Transverse colon (tissue), 4 donors: ENCODE measurements at regions not wholly inside any gene's neighbourhood (a gene's known extent, or its start where the extent isn't known, plus 50 kb on each side); places are given as distances from the start of the nearest gene placed in this dataset.
"Not testable (repeated sequence)": the region's sequence is repeated elsewhere in the genome, so short reads cannot be mapped to it uniquely, and the experiment has no call there.

Experiments used
- DNase-seq: peaks from one replicate; pipeline ENCODE4 v3.0.0-alpha.2; 2019
- H3K27ac ChIP-seq, 4 donors: fragments of 200-600 bp; sonication (generic); 2 replicates each; pipeline ENCODE4 v1.5.1; 2016 to 2018; ENCODE audit warnings: inconsistent platforms in 4 of 4
- H3K27me3 ChIP-seq: fragments of 200-600 bp; sonication (generic); 2 replicates; pipeline ENCODE4 v1.5.1; 2017; ENCODE audit warnings: inconsistent platforms
- H3K36me3 ChIP-seq, 4 donors: fragments of 200-600 bp; sonication (generic); 2 replicates each; pipeline ENCODE4 v1.5.1; 2017 to 2019; ENCODE audit warnings: inconsistent platforms in 4 of 4
- H3K4me1 ChIP-seq, 4 donors: fragments of 200-600 bp; sonication (generic); 2 replicates each; pipeline ENCODE4 v1.5.1; 2017 to 2020; ENCODE audit warnings: inconsistent platforms in 4 of 4
- H3K4me3 ChIP-seq, 4 donors: fragments of 200-600 bp; sonication (generic); 1 replicate in 1 of 4; 2 replicates in 3 of 4; pipeline versions ENCODE4 v1.5.1 to v1.6.1; 2017 to 2019; ENCODE audit warnings: inconsistent platforms in 4 of 4
- H3K9me3 ChIP-seq, 2 donors: fragments of 200-600 bp; sonication (generic); 2 replicates each; pipeline ENCODE4 v1.5.1; 2017 to 2019; ENCODE audit warnings: inconsistent platforms in 2 of 2
- EP300 ChIP-seq: sonication (generic); formaldehyde crosslinking; IDR thresholded peaks from one replicate; pipeline ENCODE4 v1.6.1; 2017; ENCODE audit warnings: antibody characterized with exemption, low read depth
- POLR2A ChIP-seq: fragments of 450-650 bp; IDR thresholded peaks from one replicate; pipeline ENCODE4 v1.6.1; 2016; ENCODE audit warnings: antibody characterized with exemption, mild to moderate bottlenecking, moderate library complexity
- POLR2AphosphoS5 ChIP-seq, 3 donors: sonication (generic); formaldehyde crosslinking; IDR thresholded peaks; one replicate each; pipeline ENCODE4 v1.6.1; 2016; ENCODE audit warnings: antibody characterized with exemption in 3 of 3
- WGBS, 2 donors: methylation state at CpG; one replicate each; pipeline ENCODE4 v1.1.5; 2018; ENCODE audit warnings: low coverage in 1 of 2; 5-methylcytosine and 5-hydroxymethylcytosine counted together
- in situ Hi-C, 4 donors: fragments of 200-750 bp; cut with MboI; loops; one replicate each; pipeline versions ENCODE4 v1.15.0 to v1.15.1; 2017; ENCODE audit warnings: low sequenced_read_pairs in 3 of 4, low pct_ligation_motif_present in 1 of 4, low pct_unique_long_range_greater_than_20kb in 1 of 4
- intact Hi-C: fragments of 100-400 bp; cut with DNase I; formaldehyde crosslinking; loops from one replicate; pipeline ENCODE4 v1.15.1; 2023; ENCODE audit warnings: low total_unique reads
- TF ChIP-seq, protein P1 (sequence below), 5 experiments: fragments of 200-600 bp in 3 of 5; fragments of 450-650 bp in 2 of 5; sonication (generic) in 3 of 5; IDR thresholded peaks; 1 replicate in 2 of 5; 2 replicates in 3 of 5; pipeline ENCODE4 v1.5.1; 2016 to 2017; ENCODE audit warnings: antibody characterized with exemption in 5 of 5, inconsistent platforms in 3 of 5, mild to moderate bottlenecking in 2 of 5, moderate library complexity in 1 of 5

DNA sequence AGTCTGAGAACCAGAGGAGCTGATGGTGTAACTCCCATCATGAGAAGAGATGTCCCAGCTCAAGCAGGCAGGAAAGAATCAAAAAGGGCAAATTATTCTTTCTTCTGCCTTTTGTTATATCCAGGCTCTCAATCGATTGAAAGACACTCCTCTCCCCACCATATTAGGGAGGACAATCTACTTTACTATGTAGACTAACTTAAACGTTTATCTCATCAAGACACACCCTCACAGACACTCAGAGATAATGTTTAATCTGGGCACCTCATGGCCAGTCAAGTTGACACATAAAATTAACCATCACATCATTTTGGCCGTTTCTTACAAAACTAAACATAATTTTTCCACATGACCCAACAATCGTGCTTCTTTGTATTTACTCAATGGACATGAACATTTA, 534.3 kb upstream of the RORB start:
- intact Hi-C loops (no loop called here), in situ Hi-C loops (no loop called here)
- Histone ChIP-seq H3K9me3 (no peaks in the 10 kb centered on the region), H3K27me3 (no peaks in the 10 kb centered on the region), H3K4me1 (no peaks in the 10 kb centered on the region), H3K36me3 (no peaks in the 10 kb centered on the region), H3K4me3 (no peak overlapping the region), H3K27ac (no peak overlapping the region)
- WGBS, 2 donors: 54 to 56% methylated on average over 4 of the region's 4 CpGs
- no peak for DNase-seq
- TF ChIP-seq EP300 (no peak), POLR2AphosphoS5 (IDR thresholded peaks at IDR 0.05) (no peak), POLR2A (no peak)
- TF ChIP-seq, protein P1, sequence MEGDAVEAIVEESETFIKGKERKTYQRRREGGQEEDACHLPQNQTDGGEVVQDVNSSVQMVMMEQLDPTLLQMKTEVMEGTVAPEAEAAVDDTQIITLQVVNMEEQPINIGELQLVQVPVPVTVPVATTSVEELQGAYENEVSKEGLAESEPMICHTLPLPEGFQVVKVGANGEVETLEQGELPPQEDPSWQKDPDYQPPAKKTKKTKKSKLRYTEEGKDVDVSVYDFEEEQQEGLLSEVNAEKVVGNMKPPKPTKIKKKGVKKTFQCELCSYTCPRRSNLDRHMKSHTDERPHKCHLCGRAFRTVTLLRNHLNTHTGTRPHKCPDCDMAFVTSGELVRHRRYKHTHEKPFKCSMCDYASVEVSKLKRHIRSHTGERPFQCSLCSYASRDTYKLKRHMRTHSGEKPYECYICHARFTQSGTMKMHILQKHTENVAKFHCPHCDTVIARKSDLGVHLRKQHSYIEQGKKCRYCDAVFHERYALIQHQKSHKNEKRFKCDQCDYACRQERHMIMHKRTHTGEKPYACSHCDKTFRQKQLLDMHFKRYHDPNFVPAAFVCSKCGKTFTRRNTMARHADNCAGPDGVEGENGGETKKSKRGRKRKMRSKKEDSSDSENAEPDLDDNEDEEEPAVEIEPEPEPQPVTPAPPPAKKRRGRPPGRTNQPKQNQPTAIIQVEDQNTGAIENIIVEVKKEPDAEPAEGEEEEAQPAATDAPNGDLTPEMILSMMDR (IDR thresholded peaks at IDR 0.05): no peak

DNA sequence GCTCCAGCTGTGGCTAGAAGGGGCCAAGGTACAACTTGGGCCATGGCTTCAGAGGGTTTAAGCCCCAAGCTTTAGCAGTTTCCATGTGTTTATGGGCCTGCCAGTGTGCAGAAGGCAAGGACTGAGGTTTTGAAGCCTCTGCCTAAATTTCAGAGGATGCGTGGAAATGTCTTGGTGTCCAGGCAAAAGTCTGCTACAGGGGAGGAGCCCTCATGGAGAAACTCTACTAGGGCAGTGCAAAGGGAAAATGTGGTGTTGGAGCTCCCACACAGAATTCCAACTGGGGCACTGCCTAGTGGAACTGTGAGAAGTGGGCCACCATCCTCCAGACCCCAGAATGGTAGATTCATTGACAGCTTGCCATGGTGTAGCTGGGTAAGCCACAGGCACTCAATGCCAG, 527.2 kb upstream of the RORB start:
- H3K27ac ChIP-seq: no peak overlapping the region
- H3K36me3 ChIP-seq: no peaks in the 10 kb centered on the region
- 80% methylated on average over 1 of the region's 1 CpG; no CpG with 5 or more reads in 1 of the 2 donors for WGBS, 2 donors
- H3K4me3 ChIP-seq: no peak overlapping the region
- in situ Hi-C loops (no loop called here), intact Hi-C loops (no loop called here)
- DNase-seq: no peak
- no peaks in the 10 kb centered on the region for H3K27me3 ChIP-seq
- TF ChIP-seq EP300 (no peak), POLR2A (no peak), POLR2AphosphoS5 (IDR thresholded peaks at IDR 0.05) (no peak)
- TF ChIP-seq, protein P1 (IDR thresholded peaks at IDR 0.05): no peak
- H3K9me3 ChIP-seq: no peaks in the 10 kb centered on the region
- no peaks in the 10 kb centered on the region for H3K4me1 ChIP-seq

- H3K27ac ChIP-seq, H3K4me3 ChIP-seq, H3K4me1 ChIP-seq, DNase-seq, H3K36me3 ChIP-seq, H3K27me3 ChIP-seq, in situ Hi-C loops, H3K9me3 ChIP-seq, intact Hi-C loops: not testable (repeated sequence)
- WGBS, 2 donors: 64% methylated on average over 2 to 3 of the region's 3 CpGs
Observed at GRCh38 chr9:73976424-73976823, 520.7 kb upstream of the RORB start.

- in situ Hi-C loops (no loop called here), intact Hi-C loops (no loop called here)
- no peaks in the 10 kb centered on the region for H3K4me1 ChIP-seq
- no peaks in the 10 kb centered on the region for H3K27me3 ChIP-seq
- 28 to 66% methylated on average over 2 to 3 of the region's 3 CpGs for WGBS, 2 donors
- no peak overlapping the region for H3K27ac ChIP-seq
- no peaks in the 10 kb centered on the region for H3K9me3 ChIP-seq
- H3K4me3 ChIP-seq: no peak overlapping the region
- no peak for DNase-seq
- H3K36me3 ChIP-seq: no peaks in the 10 kb centered on the region
- TF ChIP-seq EP300 (no peak), POLR2A (no peak), POLR2AphosphoS5 (IDR thresholded peaks at IDR 0.05) (no peak)
- TF ChIP-seq, protein P1 (IDR thresholded peaks at IDR 0.05): no peak
Observed at GRCh38 chr9:73979894-73980264, 517.3 kb upstream of the RORB start.

- H3K4me1 ChIP-seq: no peaks in the 10 kb centered on the region
- intact Hi-C loops: no loop called here
- no peaks in the 10 kb centered on the region for H3K36me3 ChIP-seq
- in situ Hi-C loops: no loop called here
- no peaks in the 10 kb centered on the region for H3K9me3 ChIP-seq
- H3K4me3 ChIP-seq: no peak overlapping the region
- no peak for TF ChIP-seq POLR2AphosphoS5 (IDR thresholded peaks at IDR 0.05)
- TF ChIP-seq, protein P1 (IDR thresholded peaks at IDR 0.05): no peak
- no peak for TF ChIP-seq EP300
- no peak for TF ChIP-seq POLR2A
- H3K27ac ChIP-seq: no peak overlapping the region
- H3K27me3 ChIP-seq: no peaks in the 10 kb centered on the region
- no peak for DNase-seq
Observed at GRCh38 chr9:73980754-73981153, 516.4 kb upstream of the RORB start.
